Renal pelvis (tissue), 1 donor: ENCODE measurements at regions not wholly inside any gene's neighbourhood (a gene's known extent, or its start where the extent isn't known, plus 50 kb on each side); places are given as distances from the start of the nearest gene placed in this dataset.

Source experiments
- DNase-seq: peaks from one replicate; pipeline ENCODE4 v3.0.0-alpha.2; 2013

DNA sequence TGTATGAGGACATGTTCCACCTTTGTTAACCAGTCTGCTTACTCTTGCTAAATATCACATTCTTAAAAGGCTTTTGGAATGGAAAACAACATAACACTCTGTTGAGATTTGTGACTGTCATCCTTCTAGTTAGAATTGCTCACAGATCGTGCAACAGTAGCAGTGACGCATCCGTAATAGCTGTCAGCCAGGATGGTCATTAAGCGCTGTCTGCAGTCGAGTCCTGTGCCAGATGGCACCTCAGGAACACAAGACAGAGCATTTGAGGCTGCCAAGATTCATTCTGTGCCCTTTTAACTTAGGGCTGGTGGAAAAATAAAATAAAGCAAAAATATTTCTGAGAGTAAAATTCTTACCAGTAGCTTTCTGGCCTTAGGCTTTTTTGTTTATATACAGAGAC, 348.6 kb downstream of the ANKRD7 start:
- DNase-seq = no peak

DNA sequence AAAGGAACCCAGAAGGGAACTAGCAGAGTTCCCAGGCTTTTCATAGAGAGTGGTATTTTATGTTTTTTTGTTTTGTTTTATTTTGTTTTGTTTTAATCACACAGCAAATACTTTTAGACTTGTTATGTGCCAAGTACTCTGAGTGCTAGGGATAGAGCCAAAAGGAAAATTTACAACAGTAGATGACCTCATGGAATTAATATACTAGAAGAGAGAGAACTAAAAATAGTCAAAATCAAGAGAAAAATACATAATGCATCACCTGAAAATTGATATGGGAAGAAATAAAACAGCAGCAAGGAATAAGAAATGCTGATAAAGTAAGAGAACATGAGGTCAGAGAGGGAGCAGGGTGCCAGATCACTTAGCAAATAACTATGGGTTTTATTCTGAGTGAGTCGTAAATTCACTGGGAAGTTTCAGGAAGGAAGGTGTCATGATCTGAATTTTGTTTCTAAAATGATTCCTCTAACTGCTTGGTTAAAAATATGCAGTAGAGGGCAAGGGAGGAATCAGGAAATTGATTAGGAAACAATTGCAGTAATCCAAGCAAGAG, 351.0 kb downstream of the ANKRD7 start:
- DNase-seq = no peak

DNA sequence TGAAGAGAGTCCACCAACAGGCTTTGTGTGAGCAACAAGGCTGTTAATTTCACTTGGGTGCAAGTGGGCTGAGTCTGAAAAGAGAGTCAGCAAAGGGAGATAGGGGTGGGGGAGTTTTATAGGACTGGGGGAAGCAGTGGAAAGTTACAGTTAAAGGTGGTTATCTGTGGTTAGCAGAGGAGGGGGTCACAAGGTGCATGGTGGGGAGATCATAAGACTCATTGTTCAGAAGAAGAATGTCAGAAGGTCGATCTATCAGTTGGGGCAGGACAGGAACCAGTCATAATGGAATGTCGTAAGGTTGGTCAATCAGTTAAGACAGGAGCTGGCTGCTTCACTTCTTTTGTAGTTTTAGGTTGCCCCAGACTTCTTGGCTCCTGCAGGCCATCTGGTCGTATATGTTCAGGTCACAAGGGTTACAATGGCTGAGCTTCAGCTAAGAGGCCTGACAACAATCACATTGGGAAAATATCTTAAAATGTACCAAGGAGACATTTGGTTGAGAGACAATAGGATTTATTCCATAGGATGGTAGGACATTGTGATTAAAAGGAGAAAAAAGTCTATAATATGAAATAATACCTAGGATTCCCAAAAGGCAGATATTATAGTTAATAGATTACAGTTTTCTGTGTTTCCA, 356.4 kb downstream of the ANKRD7 start:
- no peak for DNase-seq

DNA sequence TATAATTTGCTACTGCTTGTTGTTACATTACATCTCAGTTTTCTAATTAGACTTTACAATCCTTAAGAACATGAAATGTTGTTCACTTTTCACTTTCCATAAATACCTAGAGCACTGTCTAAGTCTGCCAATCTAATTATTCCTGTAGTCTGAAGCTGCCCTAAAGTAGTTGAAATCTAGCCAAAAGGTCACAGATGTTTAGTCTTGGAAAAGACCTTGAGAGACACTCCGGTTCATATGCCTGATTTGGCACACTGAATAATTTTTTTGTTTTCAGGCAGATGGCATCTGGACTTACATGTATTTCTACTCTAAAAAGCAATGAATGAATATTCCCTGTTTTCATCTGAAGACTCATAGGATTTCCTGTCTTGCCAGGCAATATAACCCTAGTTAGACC, 359.1 kb downstream of the ANKRD7 start:
- no peak for DNase-seq

DNA sequence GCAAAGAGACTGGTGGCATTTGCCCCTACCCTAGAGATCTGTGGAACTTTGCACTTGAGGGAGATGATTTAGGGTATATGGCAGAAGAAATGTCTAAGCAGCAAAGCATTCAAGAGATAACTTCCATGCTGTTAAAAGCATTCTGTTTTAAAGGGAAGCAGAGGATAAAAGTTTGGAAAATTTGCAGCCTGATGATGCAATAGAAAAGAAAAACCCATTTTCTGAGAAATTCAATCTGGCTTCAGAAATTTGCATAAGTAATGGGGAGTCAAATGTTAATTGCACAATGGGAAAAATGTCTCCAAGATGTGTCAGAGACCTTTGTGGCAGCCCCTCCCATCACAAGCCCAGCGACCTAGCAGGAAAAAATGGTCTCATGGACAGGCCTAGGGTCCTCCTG, 361.7 kb downstream of the ANKRD7 start:
- no peak for DNase-seq

DNA sequence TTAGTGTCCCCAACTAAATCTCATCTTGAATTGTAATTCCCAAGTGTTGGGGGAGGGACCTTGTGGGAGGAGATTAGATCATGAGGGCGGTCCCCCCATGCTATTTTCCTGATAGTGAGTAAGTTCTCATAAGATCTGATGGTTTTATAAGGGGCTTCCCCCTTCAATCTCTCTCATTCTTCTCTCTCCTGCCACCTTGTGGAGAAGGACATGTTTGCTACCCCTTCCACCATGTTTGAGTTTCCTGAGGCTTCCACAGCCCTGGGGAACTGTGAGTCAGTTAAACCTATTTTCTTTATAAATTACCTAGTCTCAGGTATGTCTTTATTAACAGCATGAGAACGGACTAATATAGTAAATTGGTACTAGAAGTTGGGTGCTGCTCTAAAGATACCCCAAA, 365.6 kb downstream of the ANKRD7 start:
- DNase-seq = no peak

DNA sequence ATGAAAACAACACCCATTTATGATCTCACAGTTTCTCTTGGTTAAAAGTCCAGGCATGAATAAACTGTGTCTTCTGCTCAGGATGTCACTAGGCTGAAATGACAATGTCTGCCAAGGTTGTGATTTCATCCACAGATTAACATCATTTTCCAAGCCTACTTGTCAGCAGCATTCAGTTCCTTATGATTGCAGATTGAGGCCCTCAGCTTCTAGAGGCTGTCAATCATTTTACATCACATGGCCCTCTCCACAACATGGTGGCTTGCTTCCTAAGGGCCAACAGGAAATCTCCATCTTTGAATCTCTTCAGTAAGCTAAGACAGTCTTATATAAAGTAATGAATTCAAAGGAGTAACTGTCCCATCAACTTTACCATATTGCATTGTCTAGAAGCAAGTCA, 377.6 kb downstream of the ANKRD7 start:
- DNase-seq = no peak

DNA sequence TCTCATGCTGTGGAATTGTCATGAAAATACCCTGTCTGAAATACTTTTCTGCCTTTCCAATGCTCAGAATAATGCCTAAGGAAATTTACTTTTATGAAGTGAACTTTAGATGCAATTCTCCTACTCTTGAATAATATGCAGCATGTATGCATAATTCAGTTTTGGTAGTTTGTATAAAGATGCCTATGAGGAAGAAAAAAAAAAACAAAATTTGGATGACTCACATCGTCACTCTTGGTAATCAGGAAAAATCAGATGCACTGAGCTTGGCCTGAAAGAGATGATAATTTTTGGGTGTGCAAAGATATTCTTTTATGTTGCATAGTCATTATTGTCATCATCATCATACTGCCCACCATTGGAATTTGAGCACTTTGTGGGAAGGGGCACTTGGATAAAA, 382.1 kb downstream of the ANKRD7 start:
- no peak for DNase-seq

DNA sequence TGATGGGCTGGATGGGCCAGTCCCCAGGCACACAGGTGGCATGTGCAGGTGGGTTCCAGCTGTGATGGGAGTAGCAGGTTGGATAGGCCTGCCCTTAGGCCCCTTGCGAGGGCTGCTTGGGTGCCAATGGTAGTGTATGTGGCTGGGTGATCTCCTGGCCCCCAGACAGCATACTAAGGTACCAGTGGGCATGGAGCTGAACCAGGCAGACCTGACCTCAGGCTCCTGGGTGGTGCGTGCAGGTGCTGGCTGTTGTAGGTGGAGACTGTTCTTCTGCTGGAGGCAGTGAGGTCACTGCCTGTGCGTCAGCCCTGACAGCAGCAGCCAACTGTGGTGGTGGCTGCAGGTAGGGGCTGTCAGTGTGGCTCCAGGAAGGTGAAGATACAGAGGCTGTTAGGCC, 384.7 kb downstream of the ANKRD7 start:
- no peak for DNase-seq

DNA sequence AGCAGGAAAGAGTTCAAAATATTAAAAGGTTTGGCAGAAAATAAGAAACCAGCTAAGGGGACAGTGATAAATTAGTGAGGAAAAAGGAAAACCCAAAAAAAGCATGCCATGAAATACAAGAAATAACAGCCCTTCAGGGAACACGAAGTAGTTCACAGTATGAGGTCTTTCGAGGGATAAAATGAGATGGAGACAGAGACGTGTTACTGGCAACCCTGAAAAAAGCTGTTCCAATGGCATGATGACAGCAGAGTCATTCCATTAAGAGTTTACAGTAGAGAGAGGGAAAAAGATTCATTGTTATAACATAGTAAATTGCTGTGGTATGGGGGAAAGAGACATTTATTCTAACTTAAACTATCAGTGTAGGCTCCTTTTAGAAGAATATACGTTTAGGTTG, 391.2 kb downstream of the ANKRD7 start:
- no peak for DNase-seq

DNA sequence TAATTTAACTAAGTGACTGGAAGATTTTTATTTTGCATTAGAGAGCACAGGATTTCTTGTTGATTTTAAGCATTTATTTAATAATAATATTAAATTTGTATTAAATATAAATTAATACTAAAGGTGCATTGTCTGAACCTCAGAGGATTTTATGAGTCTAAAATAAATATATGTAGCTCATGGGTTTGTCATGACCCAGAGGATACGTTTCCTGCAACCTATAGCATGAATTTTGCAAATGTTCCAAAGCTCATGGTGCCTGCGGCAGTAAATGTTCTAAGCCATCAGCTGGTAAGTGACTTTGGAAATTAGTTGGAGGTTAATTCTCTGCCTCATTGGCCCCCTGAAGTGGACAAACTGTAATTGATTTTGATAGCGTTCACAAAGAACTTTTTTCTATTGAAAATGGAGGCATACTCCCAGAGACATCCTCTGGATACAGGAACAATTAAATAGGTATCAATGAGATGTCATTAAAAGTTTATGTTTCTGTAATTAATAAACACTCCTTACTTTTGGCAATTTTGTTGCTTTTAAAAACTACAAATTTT, 397.4 kb downstream of the ANKRD7 start:
- DNase-seq = no peak

DNA sequence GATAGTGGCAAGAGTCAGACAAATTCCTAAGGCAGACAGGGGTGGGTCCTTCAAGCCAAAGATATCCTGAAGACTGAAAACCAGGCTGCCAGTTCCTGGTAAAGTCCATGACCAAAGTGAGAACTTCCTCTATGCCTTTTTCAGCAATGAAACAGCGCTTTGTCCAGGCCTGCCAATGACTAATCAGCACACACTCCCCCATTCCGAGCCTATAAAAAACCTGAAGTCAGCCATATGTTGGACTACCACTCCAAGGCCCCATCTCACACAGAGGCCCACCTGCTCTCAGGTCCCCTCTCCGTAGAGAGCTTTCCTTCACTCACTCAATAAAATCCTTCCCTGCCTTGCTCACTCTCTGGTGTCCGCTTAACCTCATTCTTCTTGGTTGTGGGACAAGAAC, 402.2 kb downstream of the ANKRD7 start:
- no peak for DNase-seq

DNA sequence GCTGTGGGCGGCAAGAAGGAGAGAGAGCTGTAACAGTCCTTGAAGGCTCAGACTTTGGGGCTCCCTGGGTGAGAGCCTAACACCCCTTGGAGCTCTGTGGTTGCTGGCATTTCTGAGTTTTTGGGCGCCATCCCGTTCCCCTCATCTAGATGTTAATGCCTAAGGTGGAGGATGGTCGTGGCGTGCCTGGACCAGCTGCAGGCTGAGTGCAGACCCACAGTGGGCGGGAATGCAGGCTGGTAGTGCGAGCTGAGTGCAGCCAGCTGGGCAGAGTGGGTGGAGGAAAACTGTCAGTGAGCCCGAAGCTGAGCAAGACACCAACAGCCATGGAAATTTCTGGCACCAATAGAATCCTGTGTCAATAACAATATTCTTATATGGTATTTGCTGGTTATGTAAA, 403.0 kb downstream of the ANKRD7 start:
- DNase-seq = no peak

DNA sequence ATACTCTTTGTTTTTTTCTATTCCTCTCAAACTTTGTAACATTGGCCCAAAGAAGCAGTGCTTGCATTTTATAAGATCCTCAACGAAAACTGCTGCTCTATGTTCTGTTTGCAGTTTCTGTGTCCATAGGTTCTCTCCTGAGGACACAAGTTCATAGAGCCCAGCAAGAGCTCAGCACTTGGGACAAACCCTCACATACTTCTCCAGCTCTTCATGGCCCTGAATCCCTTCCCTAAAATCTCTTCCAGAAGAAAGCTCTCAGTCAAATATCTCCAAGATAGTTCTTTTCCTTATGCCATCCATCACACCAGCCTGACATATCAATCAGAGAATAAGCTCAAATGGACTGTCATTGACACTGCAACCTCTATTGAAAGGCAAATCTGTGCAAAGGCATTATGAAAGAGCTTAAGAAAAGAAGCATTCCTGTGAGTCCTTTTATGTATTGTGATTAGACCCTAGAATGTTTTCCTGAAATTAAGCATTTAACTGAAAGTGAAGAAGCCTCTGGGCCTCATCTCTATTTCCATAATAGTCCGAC, 405.5 kb downstream of the ANKRD7 start:
- DNase-seq = no peak

DNA sequence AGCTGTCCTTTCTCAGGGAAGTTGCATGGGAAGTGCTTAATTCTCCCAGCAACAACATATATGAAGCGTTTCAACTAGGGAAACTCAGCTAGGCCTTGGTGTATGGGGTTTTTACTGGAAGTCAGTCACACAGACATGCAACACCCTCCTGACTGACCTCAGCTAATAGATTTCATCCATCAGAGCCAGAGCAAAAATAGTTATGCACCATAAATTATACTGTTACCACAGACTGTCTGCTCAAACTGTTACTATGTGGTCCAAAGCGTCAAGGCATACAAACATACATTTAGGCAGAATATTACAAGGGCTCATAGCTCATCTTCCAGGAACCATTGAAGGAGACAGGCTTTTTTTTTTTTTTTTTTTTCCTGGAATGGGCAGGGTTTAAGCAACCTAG, 417.9 kb downstream of the ANKRD7 start:
- DNase-seq = peak; percentile 0

DNA sequence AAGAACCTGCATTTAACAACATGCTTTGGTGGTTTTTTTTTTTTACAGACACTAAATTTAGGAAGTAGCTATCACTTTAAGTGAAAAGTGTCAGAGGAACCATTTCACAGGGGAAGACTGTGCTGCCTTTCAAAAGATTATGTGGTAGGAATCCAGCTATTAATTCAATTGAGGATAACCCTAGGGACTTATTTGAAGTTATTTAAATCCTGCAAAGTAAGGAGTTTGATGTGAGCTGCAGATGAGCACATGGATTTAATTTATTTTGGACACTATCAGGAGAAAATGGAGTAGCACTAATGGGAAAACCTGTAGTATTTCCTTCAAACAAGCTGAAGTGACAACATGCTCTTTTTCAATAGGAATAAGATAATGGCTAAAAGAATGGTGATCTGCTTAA, 419.8 kb downstream of the ANKRD7 start:
- no peak for DNase-seq

DNA sequence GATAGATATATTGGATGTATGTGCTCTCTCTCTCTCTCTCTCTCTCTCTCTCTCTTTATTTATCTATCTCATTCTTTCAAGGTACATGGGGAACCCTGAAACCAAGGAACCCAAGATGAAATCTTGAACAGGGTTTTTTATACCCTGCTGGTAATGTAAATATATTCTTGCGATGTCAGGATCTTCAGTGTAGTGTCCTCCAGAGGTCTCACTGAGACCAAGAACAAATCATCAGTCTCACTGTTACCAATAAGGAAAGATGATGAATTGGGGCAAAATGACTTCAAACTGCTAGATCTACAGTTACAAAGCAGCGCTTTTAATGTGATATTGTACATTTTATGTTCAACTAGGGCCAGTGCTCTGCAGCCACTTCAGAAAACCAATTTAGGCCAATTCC, 423.5 kb downstream of the ANKRD7 start:
- no peak for DNase-seq

DNA sequence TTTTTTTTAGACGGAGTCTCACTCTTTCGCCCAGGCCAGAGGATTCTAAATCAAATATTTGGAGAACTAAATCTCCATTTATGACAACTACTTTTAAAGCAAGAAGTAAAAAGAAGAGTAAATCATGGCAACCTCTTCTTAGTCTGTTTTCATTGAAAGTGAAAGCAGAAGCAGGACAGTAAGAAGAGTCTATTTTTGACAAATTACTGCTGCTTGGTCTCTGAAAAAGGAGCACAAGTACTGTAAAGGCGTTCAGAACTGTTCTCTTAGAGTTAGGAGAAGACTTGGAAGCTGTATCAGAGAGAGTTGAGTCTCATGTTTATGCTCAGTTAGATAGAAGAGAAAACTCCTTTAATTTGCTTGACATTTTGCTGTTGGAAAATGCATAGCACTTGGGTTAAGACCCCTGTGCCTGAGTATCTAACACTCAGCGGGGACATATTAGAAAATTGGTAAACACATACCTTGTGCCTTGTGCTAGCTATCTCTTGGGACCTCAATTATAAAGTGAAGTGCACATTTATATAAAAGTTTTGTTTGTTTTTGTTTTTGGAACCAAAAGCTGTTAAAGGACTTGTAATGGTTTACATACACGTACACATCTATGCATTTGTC, 433.0 kb downstream of the ANKRD7 start:
- DNase-seq = no peak

DNA sequence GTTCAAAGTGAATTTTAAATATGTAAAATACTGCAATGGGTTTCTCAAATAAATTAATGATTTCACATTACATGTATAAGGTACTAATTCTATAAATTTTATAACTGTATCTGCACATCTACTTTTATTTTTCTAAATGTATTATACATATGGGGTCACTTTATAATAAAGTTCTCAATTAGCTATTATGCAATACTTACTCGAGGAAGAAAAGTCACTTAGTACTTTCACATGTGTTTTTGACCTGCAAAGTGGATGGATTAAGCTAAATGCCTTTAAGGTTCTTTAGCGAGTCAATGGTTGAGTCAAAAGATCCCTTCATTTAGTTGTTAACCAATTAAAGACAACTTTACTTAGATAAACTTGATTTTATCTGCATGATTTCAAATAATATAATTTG, 437.8 kb downstream of the ANKRD7 start:
- DNase-seq = no peak

DNA sequence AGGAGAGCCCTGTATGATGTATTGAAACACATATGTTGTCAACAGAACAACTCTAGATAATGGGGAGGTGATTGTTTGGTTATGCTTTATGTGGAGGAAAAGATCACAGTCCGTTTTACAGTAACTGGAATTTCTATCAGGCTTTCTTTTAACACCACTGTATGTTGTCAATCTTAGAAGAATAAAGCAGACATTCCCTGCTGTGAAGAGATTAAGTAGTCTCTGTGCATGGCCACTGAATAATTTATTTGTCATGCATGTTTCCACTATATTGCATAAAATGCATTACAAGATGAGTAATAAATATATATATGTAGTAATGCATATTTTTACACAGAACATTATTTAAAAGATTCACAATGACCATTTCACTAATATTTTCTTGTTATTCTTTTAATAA, 440.0 kb downstream of the ANKRD7 start:
- DNase-seq = no peak

DNA sequence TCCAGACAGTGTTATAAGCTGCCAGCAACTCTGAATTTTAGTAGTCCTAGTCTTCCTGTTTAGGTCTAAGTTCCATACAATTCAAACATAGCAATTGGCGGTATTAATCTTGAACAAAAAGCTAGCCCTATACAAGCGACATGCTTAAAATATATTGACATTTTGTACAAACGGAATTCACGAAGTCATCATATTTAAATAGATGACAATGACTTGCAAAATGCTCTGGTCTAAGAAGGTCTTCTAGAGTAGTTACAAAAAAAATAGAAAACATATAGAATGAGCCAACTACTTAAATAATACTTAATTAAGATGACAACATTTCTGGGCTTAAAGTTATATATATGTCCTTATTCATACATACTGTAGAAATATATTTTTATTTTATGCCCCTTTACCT, 446.6 kb downstream of the ANKRD7 start:
- DNase-seq = no peak

DNA sequence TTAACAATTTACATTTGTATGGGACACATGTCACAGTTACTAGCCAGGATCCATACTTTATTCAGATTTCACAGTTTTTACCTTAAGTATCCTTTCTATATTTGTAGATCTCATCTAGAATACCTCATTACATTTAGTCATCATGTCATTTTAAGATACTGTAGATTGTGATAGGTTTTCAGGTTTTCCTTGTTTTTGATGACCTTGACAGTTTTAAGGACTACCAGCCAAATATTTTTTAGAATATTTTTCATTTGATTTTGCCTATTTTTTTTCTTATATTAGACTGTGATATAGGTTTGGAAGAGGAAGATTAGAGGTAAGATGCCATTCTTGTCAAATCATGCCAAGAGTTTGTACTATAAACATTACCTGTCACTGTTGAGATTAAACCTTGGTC, 460.3 kb downstream of the ANKRD7 start:
- no peak for DNase-seq

DNA sequence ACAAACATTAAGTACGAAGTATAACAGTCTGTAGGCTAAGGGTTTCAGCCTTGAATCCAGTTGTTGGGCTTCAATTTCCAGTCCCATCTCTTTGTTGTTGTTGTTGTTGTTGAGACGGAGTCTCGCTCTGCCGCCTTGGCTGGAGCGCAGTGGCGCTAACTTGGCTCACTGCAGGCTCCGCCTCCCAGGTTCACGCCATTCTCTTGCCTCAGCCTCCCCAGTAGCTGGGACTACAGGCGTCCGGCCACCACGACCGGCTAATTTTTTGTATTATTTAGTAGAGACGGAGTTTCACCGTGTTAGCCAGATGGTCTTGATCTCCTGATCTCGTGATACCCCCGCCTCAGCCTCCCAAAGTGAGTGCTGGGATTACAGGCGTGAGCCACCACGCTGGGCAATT, 464.9 kb downstream of the ANKRD7 start:
- no peak for DNase-seq

DNA sequence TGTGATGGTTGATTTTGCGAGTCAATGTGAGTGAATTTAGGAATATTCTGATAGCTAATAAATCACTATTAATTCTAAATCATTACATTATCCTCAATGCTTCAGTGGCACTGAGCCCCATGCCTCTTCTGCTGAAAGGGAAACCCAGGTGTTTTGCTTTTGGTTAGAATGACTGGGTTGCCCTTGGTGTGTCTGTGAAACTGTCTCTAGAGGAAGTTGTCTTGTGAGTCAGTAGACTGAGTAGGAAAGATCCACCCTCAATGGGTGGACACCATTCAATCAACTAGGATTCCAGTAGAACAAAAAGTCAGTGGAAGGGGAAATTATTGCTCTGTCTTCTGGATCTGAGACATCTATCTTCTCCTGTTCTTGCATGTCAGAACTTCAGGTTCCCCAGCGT, 472.4 kb downstream of the ANKRD7 start:
- no peak for DNase-seq
